ENCODE measurements at regions not wholly inside any gene's neighbourhood (a gene's known extent, or its start where the extent isn't known, plus 50 kb on each side); places are given as distances from the start of the nearest gene placed in this dataset.

GRCh38 chr17:79223953-79224352 is 149.3 kb downstream of the ENGASE start:
- Histone ChIP-seq H3K9ac (no peak overlapping the region), H4K20me1 (no peaks in the 10 kb centered on the region), H3K4me2 (no peak overlapping the region), H3K4me3 (no peak overlapping the region), H3K27ac (no peak overlapping the region), H3K4me1 (peaks cover 11% of the 10 kb centered on the region), H3K9me3 (no peaks in the 10 kb centered on the region), H3K36me3 (no peaks in the 10 kb centered on the region), H3K27me3 (peaks cover 14% of the 10 kb centered on the region)
- TF ChIP-seq Cebpa-rat (IDR thresholded peaks at IDR 0.05), result no peak

DNA sequence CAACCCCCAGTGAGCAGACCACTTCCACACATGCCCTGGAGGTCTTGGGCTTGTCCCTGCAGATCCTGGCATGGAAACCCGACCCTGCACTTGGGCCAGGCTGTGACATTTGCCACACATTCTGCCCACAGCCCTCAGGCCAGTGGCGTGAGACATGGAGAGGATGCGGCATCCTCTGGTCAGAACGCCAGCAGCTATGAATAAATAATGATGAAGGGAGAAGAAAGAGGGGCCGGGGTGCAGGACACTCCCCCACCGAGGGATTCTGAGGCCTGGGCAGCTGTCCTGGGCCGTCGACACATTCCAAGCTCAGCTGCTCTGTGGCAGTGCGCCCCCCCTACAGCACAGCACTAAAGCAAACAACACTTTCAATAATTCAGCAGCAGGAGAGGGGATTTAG is 148.8 kb downstream of the ENGASE start:
- Histone ChIP-seq H3K4me1 (peaks cover 11% of the 10 kb centered on the region), H3K36me3 (no peaks in the 10 kb centered on the region), H3K4me3 (no peak overlapping the region), H3K4me2 (no peak overlapping the region), H3K27ac (no peak overlapping the region), H3K27me3 (peaks cover 14% of the 10 kb centered on the region), H4K20me1 (no peaks in the 10 kb centered on the region), H3K9me3 (no peaks in the 10 kb centered on the region), H3K9ac (no peak overlapping the region)
- no peak for TF ChIP-seq Cebpa-rat (IDR thresholded peaks at IDR 0.05)

- H3K9ac ChIP-seq, result no peak overlapping the region
- peaks cover 6% of the 10 kb centered on the region; the same call in 1 of the 2 replicates for H4K20me1 ChIP-seq
- H3K4me3 ChIP-seq, result no peak overlapping the region
- no peaks in the 10 kb centered on the region for H3K9me3 ChIP-seq
- peaks cover 14% of the 10 kb centered on the region for H3K27me3 ChIP-seq
- peaks cover 11% of the 10 kb centered on the region for H3K4me1 ChIP-seq
- H3K4me2 ChIP-seq, result no peak overlapping the region
- no peak for TF ChIP-seq Cebpa-rat (IDR thresholded peaks at IDR 0.05)
- no peak overlapping the region for H3K27ac ChIP-seq
- H3K36me3 ChIP-seq, result no peaks in the 10 kb centered on the region
Measured at GRCh38 chr17:79221597-79221996, 147.0 kb downstream of the ENGASE start.

DNA sequence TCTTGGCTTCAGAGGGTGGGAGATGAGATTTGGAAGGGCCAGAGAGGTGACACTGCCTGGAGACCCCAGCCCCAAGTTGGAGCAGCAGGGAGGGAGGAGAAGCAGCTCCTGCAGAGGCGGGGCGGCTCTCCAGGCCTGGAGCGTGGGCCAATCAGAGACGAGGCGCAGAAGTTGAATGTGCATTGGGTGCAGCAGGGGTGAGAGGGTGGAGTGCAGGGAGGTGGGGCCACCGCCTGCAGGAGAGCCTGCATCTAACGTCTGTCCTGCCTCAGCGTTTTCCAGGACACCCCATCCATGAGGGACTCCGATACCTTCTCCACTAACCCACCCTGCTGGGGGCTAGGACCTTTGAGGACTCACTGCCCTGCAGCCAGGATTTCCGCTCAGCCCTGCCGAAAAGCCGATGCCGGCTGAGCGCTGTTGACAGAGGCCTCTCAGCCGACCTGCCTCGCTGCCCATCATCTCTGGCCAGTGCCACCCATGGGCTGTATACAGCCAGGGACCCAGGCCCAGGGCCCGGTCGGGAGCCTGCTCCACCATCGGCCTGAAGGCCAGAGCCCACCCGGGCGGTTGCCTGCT is 146.2 kb downstream of the ENGASE start:
- Histone ChIP-seq H4K20me1 (peaks cover 11% of the 10 kb centered on the region; the same call in 1 of the 2 replicates), H3K27me3 (peaks cover 14% of the 10 kb centered on the region), H3K4me1 (peaks cover 12% of the 10 kb centered on the region), H3K36me3 (no peaks in the 10 kb centered on the region), H3K4me3 (no peak overlapping the region), H3K4me2 (peak overlapping the region; percentile 29; the same call in 1 of the 2 replicates), H3K9ac (no peak overlapping the region), H3K27ac (no peak overlapping the region), H3K9me3 (no peaks in the 10 kb centered on the region)
- no peak for TF ChIP-seq Cebpa-rat (IDR thresholded peaks at IDR 0.05)

- H3K9ac ChIP-seq, result no peak overlapping the region
- H3K27me3 ChIP-seq, result peaks cover 19% of the 10 kb centered on the region
- H3K4me3 ChIP-seq, result no peak overlapping the region
Measured at GRCh38 chr17:79220201-79220712, 145.6 kb downstream of the ENGASE start.

DNA sequence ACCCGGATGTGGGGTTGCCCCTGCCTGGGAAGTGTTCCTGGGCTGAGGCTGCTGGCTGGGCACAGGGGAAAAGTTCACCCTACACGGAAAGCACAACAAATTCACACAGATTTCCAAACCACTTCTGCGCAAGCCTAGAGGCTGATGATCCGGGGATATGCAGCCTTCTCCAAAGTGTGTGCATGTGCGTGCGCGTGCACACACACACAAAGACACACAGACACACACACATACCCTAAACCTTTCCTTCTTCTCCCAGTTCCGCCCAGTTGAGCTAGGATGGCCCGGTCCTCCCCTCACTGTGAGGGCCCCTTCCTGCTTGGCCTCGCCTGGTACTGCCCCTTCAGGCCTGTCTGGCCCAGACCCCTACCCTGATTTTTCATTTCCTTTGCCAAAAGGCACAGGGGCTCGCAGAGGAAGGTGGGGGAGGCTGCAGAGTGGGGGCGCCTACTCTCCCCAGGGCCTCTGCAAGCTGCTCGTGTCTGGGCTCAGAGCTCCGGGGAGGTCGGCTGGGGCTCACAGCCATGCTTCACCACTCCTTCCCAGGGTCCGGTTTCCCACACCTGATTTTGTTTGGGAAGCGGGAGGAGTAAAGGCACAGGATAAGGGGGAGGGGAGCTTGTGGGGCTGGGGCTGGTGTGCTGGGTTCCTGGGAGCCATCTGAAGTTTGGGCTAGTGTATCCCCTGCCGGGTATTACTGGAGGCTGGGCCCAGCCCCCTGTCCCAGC is 144.7 kb downstream of the ENGASE start:
- H3K27me3 ChIP-seq, result peaks cover 25% of the 10 kb centered on the region
- no peak for TF ChIP-seq Cebpa-rat (IDR thresholded peaks at IDR 0.05)
- H3K4me1 ChIP-seq, result peaks cover 25% of the 10 kb centered on the region
- no peaks in the 10 kb centered on the region for H3K9me3 ChIP-seq
- H4K20me1 ChIP-seq, result peaks cover 11% of the 10 kb centered on the region; the same call in 1 of the 2 replicates
- no peaks in the 10 kb centered on the region for H3K36me3 ChIP-seq
- no peak overlapping the region for H3K9ac ChIP-seq
- H3K4me2 ChIP-seq, result no peak overlapping the region
- no peak overlapping the region for H3K27ac ChIP-seq
- no peak overlapping the region for H3K4me3 ChIP-seq

More at GRCh38 chr17:79220201-79220712, 145.6 kb downstream of the ENGASE start:
- Histone ChIP-seq H3K4me1 (peaks cover 17% of the 10 kb centered on the region), H3K9me3 (no peaks in the 10 kb centered on the region), H3K4me2 (peak overlapping the region; percentile 29; the same call in 1 of the 2 replicates), H3K27ac (no peak overlapping the region), H4K20me1 (peaks cover 11% of the 10 kb centered on the region; the same call in 1 of the 2 replicates), H3K36me3 (no peaks in the 10 kb centered on the region)
- TF ChIP-seq Cebpa-rat (IDR thresholded peaks at IDR 0.05), result no peak

DNA sequence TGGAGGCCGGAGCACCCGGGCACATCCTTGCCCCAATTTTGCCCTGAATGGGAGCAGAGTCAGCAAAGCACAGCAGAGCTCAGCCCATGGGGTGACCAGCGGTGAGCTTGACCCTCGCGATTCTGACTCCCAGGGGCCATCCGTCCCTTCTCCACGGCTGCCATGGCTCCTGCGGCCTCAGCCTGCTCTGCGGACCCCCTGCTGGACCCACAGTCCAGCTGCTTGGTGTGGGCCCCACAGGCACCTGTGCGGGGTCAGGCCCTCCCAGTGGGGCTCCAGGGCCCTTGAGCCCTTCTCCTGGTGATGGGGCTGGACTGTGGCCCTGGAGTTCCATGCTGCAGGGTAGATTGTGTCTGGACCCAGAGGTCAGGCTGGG is 144.2 kb downstream of the ENGASE start:
- H3K9me3 ChIP-seq, result no peaks in the 10 kb centered on the region
- H3K27me3 ChIP-seq, result peaks cover 31% of the 10 kb centered on the region
- peaks cover 25% of the 10 kb centered on the region for H3K4me1 ChIP-seq
- no peak for TF ChIP-seq Cebpa-rat (IDR thresholded peaks at IDR 0.05)
- H3K36me3 ChIP-seq, result no peaks in the 10 kb centered on the region
- no peak overlapping the region for H3K9ac ChIP-seq
- no peak overlapping the region for H3K4me2 ChIP-seq
- peaks cover 11% of the 10 kb centered on the region; the same call in 1 of the 2 replicates for H4K20me1 ChIP-seq
- no peak overlapping the region for H3K4me3 ChIP-seq
- no peak overlapping the region for H3K27ac ChIP-seq

GRCh38 chr17:79218175-79218824 is 143.7 kb downstream of the ENGASE start:
- Histone ChIP-seq H3K4me1 (peaks cover 25% of the 10 kb centered on the region), H4K20me1 (peaks cover 11% of the 10 kb centered on the region; the same call in 1 of the 2 replicates), H3K27me3 (peaks cover 36% of the 10 kb centered on the region), H3K36me3 (no peaks in the 10 kb centered on the region), H3K4me2 (no peak overlapping the region), H3K27ac (no peak overlapping the region), H3K4me3 (no peak overlapping the region), H3K9me3 (no peaks in the 10 kb centered on the region), H3K9ac (no peak overlapping the region)
- no peak for TF ChIP-seq Cebpa-rat (IDR thresholded peaks at IDR 0.05)

DNA sequence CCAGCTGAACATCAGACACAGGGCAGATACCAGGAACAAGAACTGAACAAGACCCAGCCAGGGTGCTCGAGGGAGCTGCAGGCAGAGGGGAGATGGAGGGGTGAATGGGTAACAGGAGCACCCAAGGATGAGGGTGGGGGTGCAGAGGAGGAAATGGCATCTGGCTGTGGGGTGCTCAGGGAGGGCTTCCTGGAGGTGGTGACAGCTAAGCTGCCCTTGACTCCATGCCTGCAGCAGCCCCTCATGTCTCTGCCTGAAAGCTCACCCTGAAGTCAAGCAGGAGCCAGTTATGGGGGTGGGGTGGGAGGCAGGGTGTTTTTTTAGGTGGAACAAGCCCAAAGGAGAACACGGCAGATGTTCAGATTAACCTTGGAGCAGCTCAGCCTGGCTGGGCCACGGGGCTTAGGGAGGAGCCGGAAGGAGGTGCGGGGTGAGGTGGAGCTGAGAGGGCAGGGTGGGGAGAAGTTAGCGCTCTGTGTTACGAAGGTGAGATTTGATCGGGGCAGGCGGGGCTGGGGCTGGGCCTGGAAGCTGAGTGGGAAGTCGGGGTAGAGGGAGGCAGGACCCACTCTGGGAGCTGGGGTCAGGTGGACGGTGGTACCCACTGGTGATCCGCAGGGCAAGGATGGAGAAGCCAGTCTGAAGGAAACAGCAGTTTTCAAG is 143.0 kb downstream of the ENGASE start:
- no peak for TF ChIP-seq Cebpa-rat (IDR thresholded peaks at IDR 0.05)
- H3K4me3 ChIP-seq, result no peak overlapping the region
- no peaks in the 10 kb centered on the region for H3K9me3 ChIP-seq
- H3K36me3 ChIP-seq, result no peaks in the 10 kb centered on the region
- peaks cover 11% of the 10 kb centered on the region; the same call in 1 of the 2 replicates for H4K20me1 ChIP-seq
- no peak overlapping the region for H3K9ac ChIP-seq
- H3K27me3 ChIP-seq, result peaks cover 43% of the 10 kb centered on the region
- H3K4me1 ChIP-seq, result peaks cover 25% of the 10 kb centered on the region
- H3K4me2 ChIP-seq, result no peak overlapping the region
- H3K27ac ChIP-seq, result no peak overlapping the region

Measured in BLaER1 (cell line).